ENCODE measurements at regions not wholly inside any gene's neighbourhood (a gene's known extent, or its start where the extent isn't known, plus 50 kb on each side); places are given as distances from the start of the nearest gene placed in this dataset.

GRCh38 chr6:125665295-125665814, 84.1 kb upstream of the HEY2 start:
- Histone ChIP-seq H3K27me3 (ENCODE audit: control insufficient read depth, insufficient read depth, low read length) (0 out of 2 replicates have a peak, but pooled peaks cover 3% of the 10 kb centered on the region), H3K9me3 (ENCODE audit: control insufficient read depth, insufficient read depth, low read depth, low read length) (no peaks in the 10 kb centered on the region), H3K4me3 (ENCODE audit: low read depth in 2 of 2, low read length in 2 of 2) (no peak overlapping the region), H3K27ac (ENCODE audit: low read length) (no peak overlapping the region), H3K36me3 (ENCODE audit: control insufficient read depth, insufficient read depth, low read length) (no peaks in the 10 kb centered on the region), H3K4me1 (ENCODE audit: control insufficient read depth, insufficient read depth, low read length) (no peaks in the 10 kb centered on the region)
- DNase-seq (ENCODE audit: low read depth, low spot score) (no peak), ATAC-seq (no peak)
- ChIA-PET POLR2A (no interaction called here), CTCF (no interaction called here)
- TF ChIP-seq SIN3A (IDR thresholded peaks at IDR 0.05; ENCODE audit: borderline replicate concordance, insufficient read depth, low read depth, low read length) (no peak), POLR2AphosphoS5 (IDR thresholded peaks at IDR 0.05; ENCODE audit: low read depth, low read length) (no peak), TCF7L2 (IDR thresholded peaks at IDR 0.05; ENCODE audit: low read depth, low read length) (no peak), CTCF (IDR thresholded peaks at IDR 0.05) (no peak)
- TF ChIP-seq, protein P1, sequence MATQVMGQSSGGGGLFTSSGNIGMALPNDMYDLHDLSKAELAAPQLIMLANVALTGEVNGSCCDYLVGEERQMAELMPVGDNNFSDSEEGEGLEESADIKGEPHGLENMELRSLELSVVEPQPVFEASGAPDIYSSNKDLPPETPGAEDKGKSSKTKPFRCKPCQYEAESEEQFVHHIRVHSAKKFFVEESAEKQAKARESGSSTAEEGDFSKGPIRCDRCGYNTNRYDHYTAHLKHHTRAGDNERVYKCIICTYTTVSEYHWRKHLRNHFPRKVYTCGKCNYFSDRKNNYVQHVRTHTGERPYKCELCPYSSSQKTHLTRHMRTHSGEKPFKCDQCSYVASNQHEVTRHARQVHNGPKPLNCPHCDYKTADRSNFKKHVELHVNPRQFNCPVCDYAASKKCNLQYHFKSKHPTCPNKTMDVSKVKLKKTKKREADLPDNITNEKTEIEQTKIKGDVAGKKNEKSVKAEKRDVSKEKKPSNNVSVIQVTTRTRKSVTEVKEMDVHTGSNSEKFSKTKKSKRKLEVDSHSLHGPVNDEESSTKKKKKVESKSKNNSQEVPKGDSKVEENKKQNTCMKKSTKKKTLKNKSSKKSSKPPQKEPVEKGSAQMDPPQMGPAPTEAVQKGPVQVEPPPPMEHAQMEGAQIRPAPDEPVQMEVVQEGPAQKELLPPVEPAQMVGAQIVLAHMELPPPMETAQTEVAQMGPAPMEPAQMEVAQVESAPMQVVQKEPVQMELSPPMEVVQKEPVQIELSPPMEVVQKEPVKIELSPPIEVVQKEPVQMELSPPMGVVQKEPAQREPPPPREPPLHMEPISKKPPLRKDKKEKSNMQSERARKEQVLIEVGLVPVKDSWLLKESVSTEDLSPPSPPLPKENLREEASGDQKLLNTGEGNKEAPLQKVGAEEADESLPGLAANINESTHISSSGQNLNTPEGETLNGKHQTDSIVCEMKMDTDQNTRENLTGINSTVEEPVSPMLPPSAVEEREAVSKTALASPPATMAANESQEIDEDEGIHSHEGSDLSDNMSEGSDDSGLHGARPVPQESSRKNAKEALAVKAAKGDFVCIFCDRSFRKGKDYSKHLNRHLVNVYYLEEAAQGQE (IDR thresholded peaks at IDR 0.05; ENCODE audit: insufficient read depth in 1 of 2, low read depth in 2 of 2, low read length in 1 of 2), result no peak
- intact Hi-C loops (cut with micrococcal nuclease; ENCODE audit: unreplicated experiment) (no loop called here), in situ Hi-C loops (cut with HindIII; ENCODE audit: low pct_unique_long_range_greater_than_20kb, low sequenced_read_pairs) (no loop called here)
- no TSS peak for BruUV-seq (replicated peaks)

DNA sequence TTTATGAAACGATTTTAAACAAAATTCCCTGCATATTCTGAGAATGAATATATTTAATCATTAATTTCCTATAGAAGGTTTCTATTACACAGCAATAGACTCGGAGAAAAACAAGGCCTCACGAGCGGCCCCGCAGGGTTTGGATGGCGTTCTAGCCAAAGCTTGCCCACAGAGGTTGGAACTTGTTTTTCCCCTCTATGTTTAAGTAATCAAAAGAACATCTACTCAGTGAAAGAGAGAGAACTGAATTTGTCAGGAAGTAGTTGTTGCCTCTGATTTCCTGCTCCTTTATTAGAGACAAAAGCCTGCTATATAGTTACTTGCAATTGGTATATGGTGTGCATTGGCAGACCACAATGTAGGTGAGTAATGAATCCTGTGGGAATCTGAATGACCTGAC, 82.1 kb upstream of the HEY2 start:
- intact Hi-C loops (cut with micrococcal nuclease; ENCODE audit: unreplicated experiment), result no loop called here
- no peak for ATAC-seq

More for the DNA sequence above, 82.1 kb upstream of the HEY2 start:
- 0 out of 2 replicates have a peak, but pooled peaks cover 3% of the 10 kb centered on the region for H3K27me3 ChIP-seq (ENCODE audit: control insufficient read depth, insufficient read depth, low read length)
- H3K4me3 ChIP-seq (ENCODE audit: low read depth in 2 of 2, low read length in 2 of 2), result no peak overlapping the region
- ChIA-PET POLR2A (no interaction called here), CTCF (no interaction called here)
- H3K27ac ChIP-seq (ENCODE audit: low read length), result no peak overlapping the region
- H3K36me3 ChIP-seq (ENCODE audit: control insufficient read depth, insufficient read depth, low read length), result no peaks in the 10 kb centered on the region
- no TSS peak for BruUV-seq (replicated peaks)
- in situ Hi-C loops (cut with HindIII; ENCODE audit: low pct_unique_long_range_greater_than_20kb, low sequenced_read_pairs), result no loop called here
- TF ChIP-seq TCF7L2 (IDR thresholded peaks at IDR 0.05; ENCODE audit: low read depth, low read length), result no peak
- TF ChIP-seq, protein P1 (IDR thresholded peaks at IDR 0.05; ENCODE audit: insufficient read depth in 1 of 2, low read depth in 2 of 2, low read length in 1 of 2), result no peak
- no peak for TF ChIP-seq CTCF (IDR thresholded peaks at IDR 0.05)
- no peak for TF ChIP-seq SIN3A (IDR thresholded peaks at IDR 0.05; ENCODE audit: borderline replicate concordance, insufficient read depth, low read depth, low read length)
- TF ChIP-seq POLR2AphosphoS5 (IDR thresholded peaks at IDR 0.05; ENCODE audit: low read depth, low read length), result no peak
- DNase-seq (ENCODE audit: low read depth, low spot score), result no peak
- H3K9me3 ChIP-seq (ENCODE audit: control insufficient read depth, insufficient read depth, low read depth, low read length), result no peaks in the 10 kb centered on the region
- H3K4me1 ChIP-seq (ENCODE audit: control insufficient read depth, insufficient read depth, low read length), result no peaks in the 10 kb centered on the region
